ENCODE measurements at regions not wholly inside any gene's neighbourhood (a gene's known extent, or its start where the extent isn't known, plus 50 kb on each side); places are given as distances from the start of the nearest gene placed in this dataset.

GRCh38 chr13:103203735-103204330 lies 137.6 kb upstream of the SLC10A2 start:
- TF ChIP-seq GATA3 (IDR thresholded peaks at IDR 0.05; ENCODE audit: low read depth, low read length), result no peak
- no peak for TF ChIP-seq GATA2 (IDR thresholded peaks at IDR 0.05; ENCODE audit: low read depth, low read length)

Measured in SH-SY5Y (cell line).